ENCODE measurements at regions not wholly inside any gene's neighbourhood (a gene's known extent, or its start where the extent isn't known, plus 50 kb on each side); places are given as distances from the start of the nearest gene placed in this dataset.

GRCh38 chr1:222126052-222126451 lies 384.2 kb upstream of the DUSP10 start:
- no peaks in the 10 kb centered on the region for H3K79me2 ChIP-seq (ENCODE audit: control insufficient read depth, insufficient read depth, low read length, poor library complexity)
- H3K36me3 ChIP-seq (ENCODE audit: control insufficient read depth in 1 of 2, insufficient read depth in 2 of 2, low read length in 2 of 2) = no peaks in the 10 kb centered on the region
- H3K4me3 ChIP-seq (ENCODE audit: low read depth, low read length) = no peak overlapping the region
- H3K27ac ChIP-seq (ENCODE audit: low read depth, low read length) = no peak overlapping the region
- H3K23ac ChIP-seq (ENCODE audit: low read length) = no peak overlapping the region
- H3K4ac ChIP-seq (ENCODE audit: low read depth, low read length) = no peak overlapping the region
- no peak overlapping the region for H2AFZ ChIP-seq (ENCODE audit: insufficient read depth, low read length, poor library complexity)
- no peak overlapping the region for H4K91ac ChIP-seq (ENCODE audit: low read depth, low read length)
- no peak overlapping the region for H3K4me2 ChIP-seq (ENCODE audit: low read length)
- H3K27me3 ChIP-seq (ENCODE audit: insufficient read depth, low read length) = no peaks in the 10 kb centered on the region
- H2BK5ac ChIP-seq (ENCODE audit: low read depth, low read length, poor library complexity) = no peak overlapping the region
- H3K4me1 ChIP-seq (ENCODE audit: control insufficient read depth in 1 of 2, insufficient read depth in 2 of 2, low read length in 2 of 2) = no peaks in the 10 kb centered on the region
- no peak overlapping the region for H3K18ac ChIP-seq (ENCODE audit: low read length)
- no peaks in the 10 kb centered on the region for H3K9me3 ChIP-seq (ENCODE audit: insufficient read depth, low read depth, low read length)
- no peaks in the 10 kb centered on the region for H3K79me1 ChIP-seq (ENCODE audit: low read length)
- no peak overlapping the region for H3K14ac ChIP-seq (ENCODE audit: low read length)
- H3K9ac ChIP-seq (ENCODE audit: low read length) = no peak overlapping the region
- WGBS (ENCODE audit: extremely low coverage, insufficient coverage, insufficient read length) = no CpG with 5 or more reads among the region's 4 CpGs
- no peak overlapping the region for H4K8ac ChIP-seq (ENCODE audit: low read depth, low read length)
- H4K12ac ChIP-seq (ENCODE audit: low read depth, low read length) = no peak overlapping the region
- no peak overlapping the region for H2BK12ac ChIP-seq (ENCODE audit: low read length)
- H2AK5ac ChIP-seq (ENCODE audit: low read length) = no peak overlapping the region
- DNase-seq = no peak
- no peak overlapping the region for H2BK120ac ChIP-seq (ENCODE audit: insufficient read depth, low read length, poor library complexity)

DNA sequence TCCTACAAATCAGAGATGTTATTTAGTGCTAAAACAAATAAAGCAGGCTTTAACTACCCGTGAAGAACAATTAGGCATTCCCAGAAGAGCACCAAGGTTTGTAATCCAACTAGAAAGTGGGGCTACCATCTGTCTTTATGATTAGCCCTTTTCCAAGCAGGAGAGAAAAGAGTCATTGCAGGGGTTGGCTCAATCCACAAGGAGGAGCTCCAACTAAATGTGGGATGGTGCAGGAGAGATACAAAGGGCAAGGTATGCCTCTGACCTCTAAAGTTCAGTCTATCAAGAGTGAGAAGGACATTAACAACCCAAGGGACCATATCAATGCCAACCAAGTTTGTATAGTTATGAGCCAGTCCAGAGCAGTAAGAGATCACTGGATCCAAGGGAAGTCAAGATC lies 382.7 kb upstream of the DUSP10 start:
- Histone ChIP-seq H4K8ac (ENCODE audit: low read depth, low read length) (no peak overlapping the region), H2AFZ (ENCODE audit: insufficient read depth, low read length, poor library complexity) (no peak overlapping the region), H2BK5ac (ENCODE audit: low read depth, low read length, poor library complexity) (no peak overlapping the region), H2BK12ac (ENCODE audit: low read length) (no peak overlapping the region), H4K91ac (ENCODE audit: low read depth, low read length) (no peak overlapping the region), H3K79me2 (ENCODE audit: control insufficient read depth, insufficient read depth, low read length, poor library complexity) (no peaks in the 10 kb centered on the region), H2BK120ac (ENCODE audit: insufficient read depth, low read length, poor library complexity) (no peak overlapping the region), H3K9ac (ENCODE audit: low read length) (no peak overlapping the region), H3K9me3 (ENCODE audit: insufficient read depth, low read depth, low read length) (no peaks in the 10 kb centered on the region), H3K36me3 (ENCODE audit: control insufficient read depth in 1 of 2, insufficient read depth in 2 of 2, low read length in 2 of 2) (no peaks in the 10 kb centered on the region), H3K4me3 (ENCODE audit: low read depth, low read length) (no peak overlapping the region), H3K4me2 (ENCODE audit: low read length) (no peak overlapping the region), H4K12ac (ENCODE audit: low read depth, low read length) (no peak overlapping the region), H3K27me3 (ENCODE audit: insufficient read depth, low read length) (no peaks in the 10 kb centered on the region), H2AK5ac (ENCODE audit: low read length) (no peak overlapping the region), H3K79me1 (ENCODE audit: low read length) (no peaks in the 10 kb centered on the region), H3K4ac (ENCODE audit: low read depth, low read length) (no peak overlapping the region), H3K23ac (ENCODE audit: low read length) (no peak overlapping the region), H3K4me1 (ENCODE audit: control insufficient read depth in 1 of 2, insufficient read depth in 2 of 2, low read length in 2 of 2) (no peaks in the 10 kb centered on the region), H3K14ac (ENCODE audit: low read length) (no peak overlapping the region), H3K18ac (ENCODE audit: low read length) (no peak overlapping the region), H3K27ac (ENCODE audit: low read depth, low read length) (no peak overlapping the region)
- no CpG with 5 or more reads among the region's 1 CpG for WGBS (ENCODE audit: extremely low coverage, insufficient coverage, insufficient read length)
- peak in 1 of 2 donors; percentile 32 for DNase-seq

DNA sequence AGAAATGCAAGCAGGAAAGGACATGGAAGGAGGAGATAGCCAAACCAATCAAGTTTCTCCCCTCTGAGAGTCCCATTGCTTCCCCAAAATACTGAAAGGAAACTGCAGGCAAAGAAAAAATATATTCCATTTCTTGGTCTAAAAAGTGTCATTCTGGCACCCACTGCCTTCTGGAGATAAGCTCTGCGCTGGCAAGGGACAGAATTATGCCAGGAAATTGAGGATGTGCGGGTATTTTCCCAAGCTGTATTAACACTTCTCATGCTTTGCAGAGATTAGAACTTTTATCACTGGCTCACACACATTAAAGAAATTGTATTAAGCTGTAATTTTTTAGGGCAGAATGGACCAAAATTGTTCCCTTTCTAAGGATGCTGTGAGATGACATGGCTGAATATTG lies 381.2 kb upstream of the DUSP10 start:
- Histone ChIP-seq H3K4me3 (ENCODE audit: low read depth, low read length) (no peak overlapping the region), H3K27ac (ENCODE audit: low read depth, low read length) (no peak overlapping the region), H2BK12ac (ENCODE audit: low read length) (no peak overlapping the region), H3K4me2 (ENCODE audit: low read length) (no peak overlapping the region), H3K27me3 (ENCODE audit: insufficient read depth, low read length) (no peaks in the 10 kb centered on the region), H3K14ac (ENCODE audit: low read length) (no peak overlapping the region), H2BK120ac (ENCODE audit: insufficient read depth, low read length, poor library complexity) (no peak overlapping the region), H3K4ac (ENCODE audit: low read depth, low read length) (no peak overlapping the region), H4K12ac (ENCODE audit: low read depth, low read length) (no peak overlapping the region), H3K18ac (ENCODE audit: low read length) (no peak overlapping the region), H3K36me3 (ENCODE audit: control insufficient read depth in 1 of 2, insufficient read depth in 2 of 2, low read length in 2 of 2) (no peaks in the 10 kb centered on the region), H2BK5ac (ENCODE audit: low read depth, low read length, poor library complexity) (no peak overlapping the region), H3K4me1 (ENCODE audit: control insufficient read depth in 1 of 2, insufficient read depth in 2 of 2, low read length in 2 of 2) (no peaks in the 10 kb centered on the region), H3K79me1 (ENCODE audit: low read length) (no peaks in the 10 kb centered on the region), H2AK5ac (ENCODE audit: low read length) (no peak overlapping the region), H3K9ac (ENCODE audit: low read length) (no peak overlapping the region), H4K91ac (ENCODE audit: low read depth, low read length) (no peak overlapping the region), H4K8ac (ENCODE audit: low read depth, low read length) (no peak overlapping the region), H2AFZ (ENCODE audit: insufficient read depth, low read length, poor library complexity) (no peak overlapping the region), H3K79me2 (ENCODE audit: control insufficient read depth, insufficient read depth, low read length, poor library complexity) (no peaks in the 10 kb centered on the region), H3K9me3 (ENCODE audit: insufficient read depth, low read depth, low read length) (no peaks in the 10 kb centered on the region), H3K23ac (ENCODE audit: low read length) (no peak overlapping the region)
- no CpG with 5 or more reads among the region's 2 CpGs for WGBS (ENCODE audit: extremely low coverage, insufficient coverage, insufficient read length)
- DNase-seq = no peak

GRCh38 chr1:222117809-222118208 lies 375.9 kb upstream of the DUSP10 start:
- Histone ChIP-seq H3K9ac (ENCODE audit: low read length) (no peak overlapping the region), H4K12ac (ENCODE audit: low read depth, low read length) (no peak overlapping the region), H2AFZ (ENCODE audit: insufficient read depth, low read length, poor library complexity) (no peak overlapping the region), H3K79me2 (ENCODE audit: control insufficient read depth, insufficient read depth, low read length, poor library complexity) (no peaks in the 10 kb centered on the region), H2BK120ac (ENCODE audit: insufficient read depth, low read length, poor library complexity) (no peak overlapping the region), H3K23ac (ENCODE audit: low read length) (no peak overlapping the region), H3K9me3 (ENCODE audit: insufficient read depth, low read depth, low read length) (no peaks in the 10 kb centered on the region), H4K8ac (ENCODE audit: low read depth, low read length) (no peak overlapping the region), H3K4me2 (ENCODE audit: low read length) (no peak overlapping the region), H4K91ac (ENCODE audit: low read depth, low read length) (no peak overlapping the region), H3K14ac (ENCODE audit: low read length) (no peak overlapping the region), H3K27me3 (ENCODE audit: insufficient read depth, low read length) (no peaks in the 10 kb centered on the region), H3K4ac (ENCODE audit: low read depth, low read length) (no peak overlapping the region), H3K18ac (ENCODE audit: low read length) (no peak overlapping the region), H3K4me3 (ENCODE audit: low read depth, low read length) (no peak overlapping the region), H2AK5ac (ENCODE audit: low read length) (no peak overlapping the region), H2BK12ac (ENCODE audit: low read length) (no peak overlapping the region), H3K36me3 (ENCODE audit: control insufficient read depth in 1 of 2, insufficient read depth in 2 of 2, low read length in 2 of 2) (no peaks in the 10 kb centered on the region), H2BK5ac (ENCODE audit: low read depth, low read length, poor library complexity) (no peak overlapping the region), H3K79me1 (ENCODE audit: low read length) (no peaks in the 10 kb centered on the region), H3K4me1 (ENCODE audit: control insufficient read depth in 1 of 2, insufficient read depth in 2 of 2, low read length in 2 of 2) (no peaks in the 10 kb centered on the region), H3K27ac (ENCODE audit: low read depth, low read length) (no peak overlapping the region)
- no CpG with 5 or more reads among the region's 2 CpGs for WGBS (ENCODE audit: extremely low coverage, insufficient coverage, insufficient read length)
- DNase-seq = no peak
